ENCODE measurements at regions not wholly inside any gene's neighbourhood (a gene's known extent, or its start where the extent isn't known, plus 50 kb on each side); places are given as distances from the start of the nearest gene placed in this dataset.

- POLR2A ChIA-PET (ENCODE audit: low non-redundant PET): no interaction called here
- DNase-seq (ENCODE audit: low spot score): no peak
Measured at GRCh38 chr2:14016289-14016955, 616.1 kb upstream of the LRATD1 start.

GRCh38 chr2:14018620-14019019 lies 613.9 kb upstream of the LRATD1 start:
- CTCF ChIA-PET: no interaction called here
- no peak for TF ChIP-seq CTCF (conservative IDR thresholded peaks at IDR 0.05; ENCODE audit: low read depth)
- no peak overlapping the region for H3K27ac ChIP-seq
- POLR2A ChIA-PET (ENCODE audit: low non-redundant PET): no interaction called here
- no peak for DNase-seq (ENCODE audit: low spot score)

More at GRCh38 chr2:14016289-14016955, 616.1 kb upstream of the LRATD1 start:
- H3K27ac ChIP-seq: no peak overlapping the region
- no peak for TF ChIP-seq CTCF (conservative IDR thresholded peaks at IDR 0.05; ENCODE audit: low read depth)
- CTCF ChIA-PET: interaction anchor here (0.5 kb wide), 1 partner anchor 19 kb away, joined by 3 read pairs; no protein-coding TSS in a partner anchor

- no peak overlapping the region for H3K27ac ChIP-seq
- CTCF ChIA-PET: no interaction called here
- no peak for DNase-seq (ENCODE audit: low spot score)
- no peak for TF ChIP-seq CTCF (conservative IDR thresholded peaks at IDR 0.05; ENCODE audit: low read depth)
- POLR2A ChIA-PET (ENCODE audit: low non-redundant PET): no interaction called here
Measured at GRCh38 chr2:14023558-14023957, 609.0 kb upstream of the LRATD1 start.

GRCh38 chr2:14039134-14039533 lies 593.4 kb upstream of the LRATD1 start:
- ChIA-PET CTCF (no interaction called here), POLR2A (ENCODE audit: low non-redundant PET) (no interaction called here)
- no peak for TF ChIP-seq CTCF (conservative IDR thresholded peaks at IDR 0.05; ENCODE audit: low read depth)
- DNase-seq (ENCODE audit: low spot score): no peak
- H3K27ac ChIP-seq: no peak overlapping the region

- no peak for DNase-seq (ENCODE audit: low spot score)
Measured at GRCh38 chr2:14047491-14047890, 585.0 kb upstream of the LRATD1 start.

GRCh38 chr2:14051401-14051800 lies 581.1 kb upstream of the LRATD1 start:
- ChIA-PET CTCF (no interaction called here), POLR2A (ENCODE audit: low non-redundant PET) (no interaction called here)
- TF ChIP-seq CTCF (conservative IDR thresholded peaks at IDR 0.05; ENCODE audit: low read depth): no peak
- no peak for DNase-seq (ENCODE audit: low spot score)
- no peak overlapping the region for H3K27ac ChIP-seq

More at GRCh38 chr2:14047491-14047890, 585.0 kb upstream of the LRATD1 start:
- H3K27ac ChIP-seq: no peak overlapping the region
- ChIA-PET POLR2A (ENCODE audit: low non-redundant PET) (no interaction called here), CTCF (no interaction called here)
- TF ChIP-seq CTCF (conservative IDR thresholded peaks at IDR 0.05; ENCODE audit: low read depth): no peak

Measured in RWPE1 (cell line).